ENCODE measurements at regions not wholly inside any gene's neighbourhood (a gene's known extent, or its start where the extent isn't known, plus 50 kb on each side); places are given as distances from the start of the nearest gene placed in this dataset.

GRCh38 chr2:176502619-176503018, 233.4 kb downstream of the MTX2 start:
- DNase-seq (ENCODE audit: low spot score), result no peak

GRCh38 chr2:176503776-176504175, 234.5 kb downstream of the MTX2 start:
- no peak for DNase-seq (ENCODE audit: low spot score)

GRCh38 chr2:176504440-176504839, 235.2 kb downstream of the MTX2 start:
- DNase-seq (ENCODE audit: low spot score), result no peak

GRCh38 chr2:176507786-176508185, 238.5 kb downstream of the MTX2 start:
- no peak for DNase-seq (ENCODE audit: low spot score)

DNA sequence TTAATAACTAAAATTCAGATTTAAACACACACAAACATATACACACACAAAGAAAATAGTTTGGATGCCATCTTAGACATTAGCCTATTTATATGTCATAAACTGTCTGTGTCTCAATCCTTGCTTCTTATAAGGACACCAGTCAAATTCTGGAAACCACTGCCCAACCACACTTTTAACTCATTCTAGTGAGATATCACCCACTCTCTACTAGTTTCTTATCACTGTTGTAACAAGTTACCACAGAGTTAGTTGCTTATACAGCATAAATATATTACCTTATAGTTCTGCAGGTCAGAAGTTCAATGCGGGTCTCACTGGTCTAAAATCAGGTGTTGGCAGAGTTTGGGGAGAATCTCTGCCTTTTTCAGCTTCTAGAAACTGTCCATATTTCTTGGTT, 239.1 kb downstream of the MTX2 start:
- DNase-seq (ENCODE audit: low spot score), result no peak

GRCh38 chr2:176508984-176509740, 239.9 kb downstream of the MTX2 start:
- DNase-seq (ENCODE audit: low spot score), result no peak

DNA sequence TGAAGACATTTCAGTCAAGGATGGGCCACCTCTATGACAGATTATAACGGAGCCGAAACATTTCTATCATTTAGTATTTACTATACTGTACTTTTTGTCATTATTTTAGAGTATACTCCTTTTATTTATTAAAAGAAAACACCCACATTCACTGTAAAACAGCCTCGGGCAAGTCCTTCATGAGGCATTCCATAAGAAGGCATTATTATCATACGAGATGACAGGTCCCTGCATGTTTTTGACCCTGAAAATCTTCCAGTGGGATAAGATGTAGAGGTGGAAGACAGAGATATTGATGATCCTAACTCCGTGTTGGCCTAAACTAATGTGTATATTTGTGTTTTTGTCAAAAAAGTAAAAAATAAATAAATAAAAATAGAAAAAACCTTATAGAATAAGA, 245.0 kb downstream of the MTX2 start:
- no peak for DNase-seq (ENCODE audit: low spot score)

DNA sequence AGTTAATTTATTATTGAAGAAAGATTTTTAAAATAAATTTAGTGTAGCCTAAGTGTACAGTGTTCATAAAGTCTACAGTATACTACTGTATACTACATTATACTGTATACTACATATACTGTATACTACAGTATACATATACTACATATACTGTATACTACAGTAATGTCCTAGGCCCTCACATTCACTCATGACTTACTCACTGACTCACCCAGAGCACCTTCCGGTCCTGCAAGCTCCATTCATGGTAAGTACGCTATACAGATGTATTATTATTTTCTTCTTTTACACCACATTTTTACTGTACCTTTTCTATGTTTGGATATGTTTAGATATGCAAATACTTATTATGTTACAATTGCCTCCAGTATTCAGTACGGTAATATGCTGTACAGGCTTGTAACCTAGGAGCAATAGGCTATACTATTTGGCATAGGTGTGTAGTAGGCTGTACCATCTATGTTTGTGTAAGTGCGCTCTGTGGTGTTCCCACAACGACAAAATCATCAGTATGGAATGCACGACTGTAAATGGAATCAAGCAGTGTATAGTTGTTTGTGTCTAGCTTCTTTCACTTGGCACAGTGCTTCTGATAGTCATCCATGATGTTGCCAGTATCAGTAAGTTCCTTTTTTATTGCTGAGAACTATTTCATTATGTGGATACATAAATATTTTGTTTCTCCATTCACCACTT, 245.7 kb downstream of the MTX2 start:
- DNase-seq (ENCODE audit: low spot score), result no peak

- no peak for DNase-seq (ENCODE audit: low spot score)
Observed at GRCh38 chr2:176516051-176516602, 246.9 kb downstream of the MTX2 start.

GRCh38 chr2:176518823-176519222, 249.6 kb downstream of the MTX2 start:
- DNase-seq (ENCODE audit: low spot score), result no peak

DNA sequence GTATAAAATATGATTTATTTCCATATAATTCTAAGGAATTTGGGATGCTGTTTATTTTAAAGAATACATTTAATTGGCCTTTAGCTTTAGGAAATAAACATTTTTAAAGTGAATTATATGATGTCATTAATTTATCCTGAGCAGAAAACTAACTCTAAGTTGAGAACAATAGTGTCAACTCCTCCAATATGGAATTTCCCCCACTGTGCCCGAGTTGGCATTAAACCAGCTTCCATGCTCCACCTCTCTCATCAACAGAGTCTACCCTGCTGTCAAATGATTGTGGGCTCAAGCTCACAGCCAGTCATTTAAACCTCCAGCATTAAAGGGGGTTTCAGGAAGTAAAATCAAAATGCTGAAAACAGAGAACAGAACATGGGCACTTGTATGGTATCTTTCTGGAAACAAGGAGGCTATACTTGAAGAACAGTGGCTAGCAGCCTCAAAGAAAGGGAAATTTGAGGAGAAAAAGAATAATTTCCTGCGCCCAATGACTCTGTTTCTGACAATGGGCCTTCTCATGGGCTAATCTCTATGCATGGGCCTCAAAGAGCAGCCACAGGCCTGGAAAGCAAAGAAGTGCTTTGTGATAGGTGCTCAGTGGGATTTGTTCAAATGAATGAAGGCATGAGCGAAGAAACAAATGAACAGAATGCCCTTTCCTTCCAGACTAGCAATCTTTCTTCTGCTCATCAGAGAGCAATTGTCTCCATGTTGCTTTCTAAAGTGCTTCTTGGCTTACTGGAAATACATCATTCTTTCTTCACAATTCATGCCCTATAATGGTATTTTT, 252.8 kb downstream of the MTX2 start:
- DNase-seq (ENCODE audit: low spot score), result no peak

DNA sequence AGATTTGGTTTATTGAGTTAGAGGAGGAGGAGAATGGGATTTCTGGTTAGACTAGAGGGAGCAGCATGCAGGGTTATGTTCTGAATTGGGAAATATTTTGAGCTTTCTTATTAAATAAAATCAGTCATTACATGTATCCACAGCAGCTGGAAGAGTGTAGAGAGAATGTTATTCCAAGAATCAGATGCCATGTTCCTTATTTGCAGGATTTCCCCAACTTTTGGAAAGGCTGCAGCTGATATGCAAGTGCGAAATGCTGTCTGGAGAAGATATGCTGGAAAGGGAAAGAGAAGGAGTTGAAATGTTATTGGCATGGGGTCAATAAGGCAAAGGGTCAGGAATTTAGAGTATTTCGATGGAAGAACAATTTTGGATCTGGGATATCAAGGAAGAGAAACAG, 255.8 kb downstream of the MTX2 start:
- no peak for DNase-seq (ENCODE audit: low spot score)

DNA sequence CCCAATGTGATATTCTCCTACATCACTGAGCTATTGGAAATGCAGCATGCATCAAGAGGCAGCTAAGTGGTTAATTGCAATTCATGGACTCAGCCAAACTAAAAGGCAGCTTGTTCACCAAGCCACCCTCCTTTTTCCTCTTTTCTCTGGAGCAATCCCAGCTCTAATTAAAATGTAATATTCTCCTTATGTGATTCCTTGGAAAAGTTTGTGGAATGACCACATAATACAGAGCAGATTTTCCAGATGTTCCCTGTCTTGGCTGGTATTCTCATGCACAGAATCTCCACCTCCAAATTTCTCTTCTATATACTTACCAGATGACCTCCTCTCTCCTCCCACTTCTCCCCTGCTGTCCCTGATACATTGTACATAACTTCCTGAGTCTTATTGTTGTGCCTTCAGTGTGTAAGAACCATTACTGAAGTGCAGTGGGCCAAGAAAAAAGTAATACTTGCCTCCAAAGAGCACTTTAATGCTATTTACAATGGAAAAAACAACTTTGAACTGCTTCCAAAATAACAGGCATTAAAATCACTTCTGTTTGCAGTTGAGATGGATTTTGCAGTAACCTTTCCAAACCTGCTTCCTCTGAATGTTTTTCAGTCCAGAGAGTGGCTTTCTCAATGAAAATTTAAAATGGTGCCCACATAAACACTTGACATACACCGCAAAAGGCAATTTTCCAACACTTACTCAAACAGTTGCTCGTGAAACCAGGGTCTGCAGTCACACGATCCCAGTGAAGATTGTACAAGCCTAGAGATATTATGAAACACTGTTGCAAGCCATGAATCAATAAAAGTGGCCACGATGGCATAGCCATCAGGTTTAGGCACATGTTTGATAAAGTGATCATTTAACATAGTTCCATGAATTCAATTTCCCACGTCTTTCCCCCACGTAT, 258.0 kb downstream of the MTX2 start:
- DNase-seq (ENCODE audit: low spot score), result no peak

DNA sequence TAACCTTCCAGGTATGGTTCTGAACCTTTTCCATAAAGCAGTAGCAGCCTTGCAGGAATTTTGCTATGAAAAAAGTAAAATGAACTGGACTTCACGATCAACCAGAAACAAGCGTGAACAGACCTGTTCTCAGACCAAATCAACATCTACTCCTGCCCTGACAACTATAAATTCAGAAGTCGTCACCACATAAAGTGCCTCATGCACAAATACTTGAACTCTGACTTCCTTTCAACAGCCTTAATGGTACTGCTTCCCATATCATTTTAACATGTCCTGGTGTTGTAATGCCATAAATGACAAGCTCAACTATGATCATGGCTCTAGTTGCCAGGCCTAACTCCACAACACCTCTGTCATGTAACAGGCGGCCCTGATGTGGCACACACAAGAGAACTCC, 262.4 kb downstream of the MTX2 start:
- DNase-seq (ENCODE audit: low spot score), result no peak

DNA sequence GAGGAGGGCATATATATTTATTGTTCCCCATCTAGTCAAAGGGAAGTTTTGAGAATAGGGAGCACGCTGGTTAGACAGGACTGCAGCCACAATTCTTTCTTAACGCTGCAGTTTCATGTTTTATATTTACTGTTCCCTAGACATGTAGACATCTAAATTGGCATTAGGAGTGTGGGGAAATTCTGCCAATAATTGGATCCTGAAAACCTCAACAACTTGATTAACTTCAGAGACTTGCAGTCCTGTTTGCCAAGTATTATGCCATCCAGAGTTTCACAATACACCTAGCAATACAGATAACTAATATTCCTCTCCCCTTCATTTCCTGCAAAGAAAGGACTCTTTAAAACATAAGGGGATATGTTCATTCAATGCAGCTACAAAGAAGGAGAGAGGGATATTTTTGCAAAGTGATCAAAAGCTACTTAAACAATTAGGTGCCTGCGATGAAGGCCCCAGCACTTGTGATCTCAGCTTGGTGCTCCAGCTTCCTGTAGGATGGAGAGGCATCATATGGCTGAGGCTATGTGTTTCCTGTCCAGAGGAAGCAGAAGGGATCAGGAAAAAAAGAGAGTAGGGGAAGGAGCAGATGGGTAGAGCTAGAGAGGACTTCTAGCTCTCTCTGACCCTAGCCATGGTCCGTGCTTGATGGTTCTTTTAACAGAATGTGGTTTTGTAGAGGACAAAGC, 264.4 kb downstream of the MTX2 start:
- DNase-seq (ENCODE audit: low spot score), result no peak

DNA sequence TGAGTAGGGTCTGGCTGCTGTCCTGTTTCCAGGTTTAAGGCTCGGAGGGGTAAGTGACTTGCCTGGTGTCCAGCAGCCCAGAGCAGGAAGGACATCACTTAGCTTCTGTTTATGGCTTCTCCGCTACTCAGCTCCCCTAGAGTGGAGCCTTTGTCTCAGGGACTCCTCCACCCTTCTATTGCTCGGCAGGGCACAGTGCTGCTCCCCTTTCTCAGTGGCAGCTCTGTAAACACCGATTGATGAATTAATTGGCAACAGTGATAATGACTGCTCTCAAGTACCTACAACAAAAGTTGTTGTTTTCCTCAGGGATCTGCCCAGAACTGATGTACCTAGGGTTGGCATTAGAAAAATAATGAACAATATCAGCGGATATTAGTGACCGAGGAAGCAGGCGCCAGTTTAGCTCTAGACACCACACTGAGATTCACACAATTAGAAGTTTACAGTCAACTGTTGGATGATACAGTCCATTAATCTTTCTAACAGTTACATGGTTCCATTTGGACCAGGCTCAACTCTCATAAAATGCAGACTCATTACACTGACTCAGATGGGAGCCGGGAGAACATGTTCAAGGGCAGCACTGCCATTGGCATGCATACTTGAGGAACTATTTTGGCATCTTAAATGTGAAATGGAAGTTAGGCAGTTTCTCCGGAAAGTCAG, 265.7 kb downstream of the MTX2 start:
- no peak for DNase-seq (ENCODE audit: low spot score)

DNA sequence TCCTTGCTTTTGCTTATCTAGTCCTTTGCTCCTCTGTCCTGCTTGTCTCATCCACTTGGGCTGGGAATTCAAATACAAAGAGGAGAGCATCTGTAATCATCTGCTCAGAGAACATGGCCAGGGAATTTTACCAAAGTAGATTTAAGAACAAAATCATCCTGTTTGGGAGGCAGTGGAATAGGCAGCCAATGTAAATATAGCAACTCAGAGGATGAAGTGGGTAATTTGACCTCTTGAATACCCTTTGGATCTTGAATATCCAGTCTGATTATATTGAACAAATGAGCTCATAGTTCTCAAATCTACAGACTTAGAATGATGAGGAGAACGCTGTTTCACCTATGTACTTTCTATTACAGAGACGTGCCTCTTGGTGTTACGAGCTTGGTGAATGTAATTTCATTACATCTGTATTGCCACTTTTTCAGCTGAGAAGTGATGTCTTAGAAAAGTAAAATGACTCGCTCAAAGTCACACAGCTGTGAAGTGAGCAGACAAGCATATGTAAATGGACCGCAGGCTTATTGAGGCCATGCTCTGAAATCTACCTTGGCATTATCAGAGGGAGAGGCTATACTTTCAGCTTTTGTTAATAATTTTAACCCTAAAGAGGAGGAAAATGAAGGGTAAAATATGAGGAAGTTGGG, 266.3 kb downstream of the MTX2 start:
- no peak for DNase-seq (ENCODE audit: low spot score)

DNA sequence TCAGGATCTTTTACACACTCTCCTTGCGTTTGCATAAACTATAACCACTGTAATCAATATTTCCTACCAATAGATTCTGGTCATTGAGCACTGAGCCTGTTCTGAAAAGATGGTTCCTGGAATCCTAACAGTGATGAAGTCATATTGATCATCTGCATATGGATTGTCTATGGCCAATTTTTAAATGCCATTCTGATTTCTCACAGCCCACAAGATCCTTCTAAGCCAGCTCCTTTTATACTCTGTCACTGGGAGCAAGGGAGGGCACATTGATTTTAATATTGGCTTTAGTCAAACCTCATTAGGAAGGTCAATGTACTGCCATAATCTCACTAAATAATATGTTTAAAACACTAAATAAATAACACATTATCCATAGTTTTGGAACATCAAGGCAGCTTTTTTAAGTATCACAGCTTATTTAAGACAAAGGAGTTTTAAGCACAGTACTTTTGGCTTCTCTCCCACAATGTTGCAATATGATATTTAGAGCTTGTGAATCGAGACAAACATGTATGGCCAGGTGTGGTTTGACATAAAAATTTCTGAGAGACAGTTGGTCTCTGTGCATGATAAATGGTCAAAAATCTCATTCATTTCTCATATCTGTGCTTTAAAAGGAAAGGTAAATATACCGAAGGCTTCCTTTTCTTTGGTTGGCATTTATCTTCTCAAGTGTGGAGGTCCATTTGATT, 267.3 kb downstream of the MTX2 start:
- DNase-seq (ENCODE audit: low spot score), result no peak

- DNase-seq (ENCODE audit: low spot score), result no peak
Observed at GRCh38 chr2:176537932-176538331, 268.7 kb downstream of the MTX2 start.

Data from SW480 (cell line).